HEK293T (cell line): ENCODE measurements at regions not wholly inside any gene's neighbourhood (a gene's known extent, or its start where the extent isn't known, plus 50 kb on each side); places are given as distances from the start of the nearest gene placed in this dataset.

ENCODE experiments used
- ARNT ChIP-seq: fragments of 450-650 bp; IDR thresholded peaks from 2 replicates; pipeline ENCODE4 v1.6.1; 2017; ENCODE audit warnings: mild to moderate bottlenecking
- ELF4 ChIP-seq: fragments of 450-650 bp; IDR thresholded peaks from 2 replicates; pipeline ENCODE4 v1.6.1; 2017; ENCODE audit warnings: antibody characterized with exemption
- FOXK2 ChIP-seq: fragments of 450-650 bp; IDR thresholded peaks from 2 replicates; pipeline ENCODE4 v1.6.1; 2016; ENCODE audit warnings: mild to moderate bottlenecking
- FOXM1 ChIP-seq: fragments of 450-650 bp; IDR thresholded peaks from 2 replicates; pipeline ENCODE4 v1.6.1; 2017; ENCODE audit warnings: mild to moderate bottlenecking, borderline replicate concordance
- SP1 ChIP-seq: fragments of 450-650 bp; IDR thresholded peaks from 2 replicates; pipeline ENCODE4 v1.6.1; 2017
- TARDBP ChIP-seq: fragments of 450-650 bp; IDR thresholded peaks from 2 replicates; pipeline ENCODE4 v1.6.1; 2016

DNA sequence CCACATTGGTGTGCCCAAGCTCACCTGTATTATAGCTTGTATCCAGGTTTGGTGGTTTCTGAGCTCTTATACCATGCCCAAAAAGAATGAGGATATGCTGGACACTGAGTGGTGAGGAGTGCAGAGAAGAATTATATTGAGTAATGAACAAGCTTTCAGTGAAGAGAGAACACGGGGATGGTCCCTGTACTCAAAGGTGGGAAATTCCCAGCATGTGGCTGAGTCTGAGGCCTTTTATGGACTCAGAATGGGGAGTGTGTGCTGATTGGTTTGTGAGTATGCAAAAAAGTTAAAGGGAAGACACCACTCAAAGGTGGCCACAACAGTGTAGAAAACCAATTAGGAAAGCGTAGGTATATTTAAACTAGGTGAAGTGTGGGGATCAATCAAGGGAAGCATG lies 191.2 kb upstream of the SLITRK6 start:
- TF ChIP-seq SP1 (no peak), FOXM1 (no peak), FOXK2 (no peak), ARNT (no peak), TARDBP (no peak), ELF4 (no peak)
